SK-N-SH (cell line): ENCODE measurements at regions not wholly inside any gene's neighbourhood (a gene's known extent, or its start where the extent isn't known, plus 50 kb on each side); places are given as distances from the start of the nearest gene placed in this dataset.

Source experiments
- JUND ChIP-seq: IDR thresholded peaks from 2 replicates; pipeline ENCODE4 v1.4.0; 2012
- NFIC ChIP-seq: IDR thresholded peaks from 2 replicates; pipeline ENCODE4 v1.4.0; 2012; ENCODE audit warnings: borderline replicate concordance
- RFX5 ChIP-seq: IDR thresholded peaks from 2 replicates; pipeline ENCODE4 v1.6.1; 2012; ENCODE audit warnings: mild to moderate bottlenecking, improper control_type of control experiment, low read length
- TCF12 ChIP-seq: IDR thresholded peaks from 2 replicates; pipeline ENCODE4 v1.4.0; 2012
- YY1 ChIP-seq: IDR thresholded peaks from 2 replicates; pipeline ENCODE4 v1.4.0; 2012; ENCODE audit warnings: low read depth, mild to moderate bottlenecking
- TF ChIP-seq, protein P1 (sequence below): fragments of 200-600 bp; sonication (generic); IDR thresholded peaks from 2 replicates; pipeline ENCODE4 v1.6.1; 2017; ENCODE audit warnings: antibody characterized with exemption, mild to moderate bottlenecking, moderate library complexity
- TF ChIP-seq, protein P2 (sequence below): IDR thresholded peaks from 2 replicates; pipeline ENCODE4; 2012
- TF ChIP-seq, protein P3 (sequence below): fragments of 150-350 bp; IDR thresholded peaks from 2 replicates; pipeline ENCODE4 v1.6.1; 2016; ENCODE audit warnings: mild to moderate bottlenecking, low read depth, low read length
- TF ChIP-seq, protein P4 (sequence below): IDR thresholded peaks from 2 replicates; pipeline ENCODE4 v1.6.1; 2012; ENCODE audit warnings: mild to moderate bottlenecking, low read depth, low read length, moderate library complexity

DNA sequence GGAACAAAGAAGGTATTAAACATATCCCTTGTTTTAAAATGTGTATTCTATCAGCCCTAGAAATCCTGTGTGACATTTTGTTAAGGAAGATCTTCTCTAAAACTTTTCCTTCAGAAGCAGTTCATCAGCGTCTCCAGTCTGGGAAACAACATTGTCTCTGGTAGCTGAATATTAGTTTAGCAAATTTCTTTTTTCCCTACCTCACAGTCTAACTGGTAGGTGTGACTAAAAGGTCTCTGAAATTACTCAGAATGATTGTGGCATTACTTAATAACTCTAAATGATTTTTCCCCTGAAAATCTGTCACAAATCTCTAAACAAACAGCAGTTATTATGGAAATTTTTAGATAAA is 1044.8 kb downstream of the FLRT2 start:
- TF ChIP-seq, protein P1, sequence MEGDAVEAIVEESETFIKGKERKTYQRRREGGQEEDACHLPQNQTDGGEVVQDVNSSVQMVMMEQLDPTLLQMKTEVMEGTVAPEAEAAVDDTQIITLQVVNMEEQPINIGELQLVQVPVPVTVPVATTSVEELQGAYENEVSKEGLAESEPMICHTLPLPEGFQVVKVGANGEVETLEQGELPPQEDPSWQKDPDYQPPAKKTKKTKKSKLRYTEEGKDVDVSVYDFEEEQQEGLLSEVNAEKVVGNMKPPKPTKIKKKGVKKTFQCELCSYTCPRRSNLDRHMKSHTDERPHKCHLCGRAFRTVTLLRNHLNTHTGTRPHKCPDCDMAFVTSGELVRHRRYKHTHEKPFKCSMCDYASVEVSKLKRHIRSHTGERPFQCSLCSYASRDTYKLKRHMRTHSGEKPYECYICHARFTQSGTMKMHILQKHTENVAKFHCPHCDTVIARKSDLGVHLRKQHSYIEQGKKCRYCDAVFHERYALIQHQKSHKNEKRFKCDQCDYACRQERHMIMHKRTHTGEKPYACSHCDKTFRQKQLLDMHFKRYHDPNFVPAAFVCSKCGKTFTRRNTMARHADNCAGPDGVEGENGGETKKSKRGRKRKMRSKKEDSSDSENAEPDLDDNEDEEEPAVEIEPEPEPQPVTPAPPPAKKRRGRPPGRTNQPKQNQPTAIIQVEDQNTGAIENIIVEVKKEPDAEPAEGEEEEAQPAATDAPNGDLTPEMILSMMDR: no peak
- TF ChIP-seq JUND (no peak), YY1 (no peak), RFX5 (no peak), TCF12 (no peak), NFIC (no peak)
- TF ChIP-seq, protein P2, sequence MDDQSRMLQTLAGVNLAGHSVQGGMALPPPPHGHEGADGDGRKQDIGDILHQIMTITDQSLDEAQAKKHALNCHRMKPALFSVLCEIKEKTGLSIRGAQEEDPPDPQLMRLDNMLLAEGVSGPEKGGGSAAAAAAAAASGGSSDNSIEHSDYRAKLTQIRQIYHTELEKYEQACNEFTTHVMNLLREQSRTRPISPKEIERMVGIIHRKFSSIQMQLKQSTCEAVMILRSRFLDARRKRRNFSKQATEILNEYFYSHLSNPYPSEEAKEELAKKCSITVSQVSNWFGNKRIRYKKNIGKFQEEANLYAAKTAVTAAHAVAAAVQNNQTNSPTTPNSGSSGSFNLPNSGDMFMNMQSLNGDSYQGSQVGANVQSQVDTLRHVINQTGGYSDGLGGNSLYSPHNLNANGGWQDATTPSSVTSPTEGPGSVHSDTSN: no peak
- TF ChIP-seq, protein P3, sequence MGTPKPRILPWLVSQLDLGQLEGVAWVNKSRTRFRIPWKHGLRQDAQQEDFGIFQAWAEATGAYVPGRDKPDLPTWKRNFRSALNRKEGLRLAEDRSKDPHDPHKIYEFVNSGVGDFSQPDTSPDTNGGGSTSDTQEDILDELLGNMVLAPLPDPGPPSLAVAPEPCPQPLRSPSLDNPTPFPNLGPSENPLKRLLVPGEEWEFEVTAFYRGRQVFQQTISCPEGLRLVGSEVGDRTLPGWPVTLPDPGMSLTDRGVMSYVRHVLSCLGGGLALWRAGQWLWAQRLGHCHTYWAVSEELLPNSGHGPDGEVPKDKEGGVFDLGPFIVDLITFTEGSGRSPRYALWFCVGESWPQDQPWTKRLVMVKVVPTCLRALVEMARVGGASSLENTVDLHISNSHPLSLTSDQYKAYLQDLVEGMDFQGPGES: no peak
- TF ChIP-seq, protein P4, sequence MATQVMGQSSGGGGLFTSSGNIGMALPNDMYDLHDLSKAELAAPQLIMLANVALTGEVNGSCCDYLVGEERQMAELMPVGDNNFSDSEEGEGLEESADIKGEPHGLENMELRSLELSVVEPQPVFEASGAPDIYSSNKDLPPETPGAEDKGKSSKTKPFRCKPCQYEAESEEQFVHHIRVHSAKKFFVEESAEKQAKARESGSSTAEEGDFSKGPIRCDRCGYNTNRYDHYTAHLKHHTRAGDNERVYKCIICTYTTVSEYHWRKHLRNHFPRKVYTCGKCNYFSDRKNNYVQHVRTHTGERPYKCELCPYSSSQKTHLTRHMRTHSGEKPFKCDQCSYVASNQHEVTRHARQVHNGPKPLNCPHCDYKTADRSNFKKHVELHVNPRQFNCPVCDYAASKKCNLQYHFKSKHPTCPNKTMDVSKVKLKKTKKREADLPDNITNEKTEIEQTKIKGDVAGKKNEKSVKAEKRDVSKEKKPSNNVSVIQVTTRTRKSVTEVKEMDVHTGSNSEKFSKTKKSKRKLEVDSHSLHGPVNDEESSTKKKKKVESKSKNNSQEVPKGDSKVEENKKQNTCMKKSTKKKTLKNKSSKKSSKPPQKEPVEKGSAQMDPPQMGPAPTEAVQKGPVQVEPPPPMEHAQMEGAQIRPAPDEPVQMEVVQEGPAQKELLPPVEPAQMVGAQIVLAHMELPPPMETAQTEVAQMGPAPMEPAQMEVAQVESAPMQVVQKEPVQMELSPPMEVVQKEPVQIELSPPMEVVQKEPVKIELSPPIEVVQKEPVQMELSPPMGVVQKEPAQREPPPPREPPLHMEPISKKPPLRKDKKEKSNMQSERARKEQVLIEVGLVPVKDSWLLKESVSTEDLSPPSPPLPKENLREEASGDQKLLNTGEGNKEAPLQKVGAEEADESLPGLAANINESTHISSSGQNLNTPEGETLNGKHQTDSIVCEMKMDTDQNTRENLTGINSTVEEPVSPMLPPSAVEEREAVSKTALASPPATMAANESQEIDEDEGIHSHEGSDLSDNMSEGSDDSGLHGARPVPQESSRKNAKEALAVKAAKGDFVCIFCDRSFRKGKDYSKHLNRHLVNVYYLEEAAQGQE: no peak
